HG02798 (cell line): ENCODE measurements at regions not wholly inside any gene's neighbourhood (a gene's known extent, or its start where the extent isn't known, plus 50 kb on each side); places are given as distances from the start of the nearest gene placed in this dataset.
"Not testable (repeated sequence)": the region's sequence is repeated elsewhere in the genome, so short reads cannot be mapped to it uniquely, and the experiment has no call there.

Experiments used
- ATAC-seq: cut with Tn5 transposase; IDR thresholded peaks from one replicate; pipeline ENCODE4 v1.9.1; 2021; ENCODE audit warnings: mild to moderate bottlenecking; ENCODE audit not compliant: unreplicated experiment, poor library complexity

- ATAC-seq: no peak
Measured at GRCh38 chr4:55249476-55249875, 96.6 kb upstream of the SRD5A3 start.

- ATAC-seq: no peak
Measured at GRCh38 chr4:55251342-55251741, 94.7 kb upstream of the SRD5A3 start.

DNA sequence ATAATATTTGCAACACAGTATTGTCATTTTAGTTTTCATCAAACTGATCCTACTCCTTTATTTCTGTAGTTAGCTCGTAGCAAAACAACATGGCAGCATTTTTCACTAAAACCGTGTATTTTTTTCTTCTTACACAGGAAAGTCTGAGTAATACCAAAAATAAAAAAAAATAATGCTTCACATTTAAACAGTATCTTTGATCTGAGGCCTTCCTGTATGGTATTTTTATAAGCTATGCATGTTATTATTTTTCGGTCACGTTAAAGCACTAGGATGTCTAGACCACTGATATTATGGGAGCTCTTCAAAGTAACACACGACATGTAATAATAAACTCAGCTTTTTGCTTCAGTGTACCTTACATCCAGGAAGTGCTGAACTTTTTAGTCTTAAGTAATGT, 94.1 kb upstream of the SRD5A3 start:
- no peak for ATAC-seq

GRCh38 chr4:55253948-55254593, 92.0 kb upstream of the SRD5A3 start:
- ATAC-seq: no peak

- ATAC-seq: no peak
Measured at GRCh38 chr4:55255179-55255578, 90.9 kb upstream of the SRD5A3 start.

DNA sequence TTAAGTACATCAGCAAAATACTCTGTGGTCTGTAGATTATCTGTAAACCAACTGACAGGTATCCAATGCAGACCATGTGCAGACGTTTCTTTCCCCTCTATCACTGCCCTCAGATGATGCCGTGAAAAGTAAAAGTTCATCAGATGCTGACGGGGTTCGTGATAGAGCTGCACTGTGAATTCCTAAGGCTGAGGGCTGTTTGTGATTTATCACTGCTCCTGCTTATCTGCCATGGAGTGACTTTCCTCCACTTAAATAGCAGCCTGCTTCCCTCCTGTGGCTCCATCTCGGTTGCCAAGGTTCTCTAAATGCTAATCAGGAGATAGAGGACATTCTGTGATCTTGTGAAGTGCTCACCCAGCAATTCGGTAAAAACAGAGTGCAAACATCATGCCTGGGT, 89.3 kb upstream of the SRD5A3 start:
- ATAC-seq: no peak

GRCh38 chr4:55258152-55258865, 87.7 kb upstream of the SRD5A3 start:
- ATAC-seq: no peak

DNA sequence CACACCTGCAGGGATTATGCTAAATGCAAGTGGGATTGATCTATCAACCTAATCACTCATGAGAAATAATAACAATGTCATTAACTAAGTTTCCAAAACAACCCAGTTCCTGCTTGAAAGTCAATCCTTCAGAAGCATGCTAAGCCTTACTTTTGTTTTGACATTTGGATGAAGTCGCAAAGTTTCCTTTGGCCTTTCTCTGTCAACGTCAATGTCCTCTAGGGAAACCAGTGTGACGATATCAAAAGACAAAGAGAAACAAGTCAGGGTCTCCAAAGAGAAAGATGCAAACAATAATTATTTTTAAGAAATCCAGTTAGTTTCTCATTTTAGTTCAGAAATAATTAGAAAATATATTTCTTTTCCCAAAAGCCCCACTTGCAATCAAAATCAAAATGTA, 86.7 kb upstream of the SRD5A3 start:
- ATAC-seq: no peak

DNA sequence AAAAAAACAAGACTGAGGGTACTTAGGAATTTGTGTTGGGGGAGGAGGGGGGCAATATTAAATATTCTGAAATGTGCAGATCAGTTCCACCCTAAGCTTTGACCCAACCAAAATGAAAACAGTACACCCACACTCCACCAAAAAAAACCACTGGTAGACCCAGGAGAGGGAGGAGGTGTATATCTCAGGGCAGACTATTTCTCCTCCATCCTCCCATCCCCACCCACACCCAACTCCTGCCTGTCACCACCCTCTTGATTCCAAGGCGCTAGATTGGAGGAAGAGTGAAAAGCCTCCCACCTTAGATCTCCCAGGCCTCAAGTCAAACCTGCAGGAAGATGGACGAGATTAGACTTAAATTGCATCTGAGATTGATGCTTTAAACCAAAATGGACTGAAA, 76.6 kb upstream of the SRD5A3 start:
- no peak for ATAC-seq

GRCh38 chr4:55269995-55270394, 76.0 kb upstream of the SRD5A3 start:
- ATAC-seq: no peak

GRCh38 chr4:55270481-55270880, 75.6 kb upstream of the SRD5A3 start:
- ATAC-seq: no peak

DNA sequence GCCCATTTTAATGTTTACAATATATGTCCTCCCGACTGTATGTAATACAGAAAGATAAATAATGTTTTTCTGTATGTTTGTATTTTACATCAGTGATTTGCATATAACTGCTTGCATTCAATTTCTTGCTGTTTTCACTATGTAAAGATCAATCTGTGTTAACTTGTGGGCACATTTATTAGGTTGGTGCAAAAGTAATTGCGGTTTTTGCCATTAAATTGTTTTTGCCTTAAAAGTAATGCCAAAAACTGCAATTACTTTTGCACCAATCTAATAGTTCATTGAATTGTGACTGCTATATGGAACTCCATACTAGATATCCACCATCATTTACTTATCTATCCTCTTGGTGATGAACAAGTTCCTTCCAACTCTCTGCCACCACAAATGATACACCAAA, 73.9 kb upstream of the SRD5A3 start:
- no peak for ATAC-seq

- no peak for ATAC-seq
Measured at GRCh38 chr4:55272589-55272988, 73.5 kb upstream of the SRD5A3 start.

DNA sequence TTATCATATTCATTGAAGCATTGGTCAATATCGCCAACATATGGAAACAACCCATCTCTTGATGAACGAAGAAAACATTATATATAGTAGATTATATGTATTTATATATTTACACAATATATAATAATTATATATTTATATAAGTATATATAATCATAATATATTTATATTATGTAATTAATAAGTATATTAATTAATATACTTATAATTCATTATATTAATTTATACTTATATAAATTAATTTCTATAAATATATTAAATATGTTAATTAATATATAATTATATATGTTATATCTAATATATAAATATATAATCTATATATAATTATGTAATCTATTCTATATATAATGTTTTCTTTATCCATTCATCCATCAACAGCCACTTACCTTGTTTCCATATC, 69.0 kb upstream of the SRD5A3 start:
- no peak for ATAC-seq

DNA sequence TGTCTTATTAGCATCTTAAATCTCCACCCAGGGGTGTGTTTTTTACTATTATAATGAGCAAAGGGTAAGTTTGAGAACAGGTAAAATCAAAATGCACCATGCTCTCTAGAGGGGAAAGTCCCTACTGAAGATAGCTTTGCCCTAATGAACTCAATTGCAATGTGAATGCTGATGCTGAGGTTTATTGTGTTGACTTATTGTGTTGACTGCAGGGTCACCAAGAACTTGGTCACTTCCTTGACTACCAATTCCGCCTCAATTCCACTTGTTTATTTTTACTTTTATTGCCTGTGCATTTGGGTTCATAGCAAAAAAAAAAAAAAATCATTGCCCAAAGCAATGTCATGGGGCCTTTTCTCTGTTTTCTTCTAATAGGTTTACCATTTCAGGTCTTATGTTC, 67.7 kb upstream of the SRD5A3 start:
- ATAC-seq: no peak

- not testable (repeated sequence) for ATAC-seq
Measured at GRCh38 chr4:55280474-55280873, 65.6 kb upstream of the SRD5A3 start.

GRCh38 chr4:55281118-55281683, 64.8 kb upstream of the SRD5A3 start:
- ATAC-seq: not testable (repeated sequence)

- no peak for ATAC-seq
Measured at GRCh38 chr4:55284331-55284730, 61.7 kb upstream of the SRD5A3 start.

- ATAC-seq: no peak
Measured at GRCh38 chr4:55291227-55291640, 54.8 kb upstream of the SRD5A3 start.

- no peak for ATAC-seq
Measured at GRCh38 chr4:55296096-55296495, 49.9 kb upstream of the SRD5A3 start.
